Right cardiac atrium (tissue), 5 donors: ENCODE measurements at regions not wholly inside any gene's neighbourhood (a gene's known extent, or its start where the extent isn't known, plus 50 kb on each side); places are given as distances from the start of the nearest gene placed in this dataset.

Experiments used
- ATAC-seq, 2 donors: fragments of 200-7000 bp; cut with Tn5 transposase; one replicate each; pipeline versions ENCODE4 v1.8.0 to v1.9.1; 2020; ENCODE audit warnings: moderate library complexity in 2 of 2, mild to moderate bottlenecking in 1 of 2
- DNase-seq, 3 donors: peaks; one replicate each; pipeline ENCODE4 v3.0.0-alpha.2; 2020
- H3K27ac ChIP-seq: one replicate; pipeline ENCODE4 v1.5.1; 2013; ENCODE audit warnings: mild to moderate bottlenecking, low read length, control low read depth, moderate library complexity
- H3K27me3 ChIP-seq: one replicate; pipeline ENCODE4 v1.6.1; 2013; ENCODE audit not compliant: control insufficient read depth, insufficient read depth
- H3K4me1 ChIP-seq: one replicate; pipeline ENCODE4 v1.6.1; 2013; ENCODE audit warnings: low read length; ENCODE audit not compliant: control insufficient read depth, insufficient read depth
- H3K4me3 ChIP-seq: one replicate; pipeline ENCODE4 v1.5.1; 2013; ENCODE audit warnings: low read length, control low read depth
- H3K9me3 ChIP-seq: one replicate; pipeline ENCODE4 v1.6.1; 2013; ENCODE audit warnings: low read length; ENCODE audit not compliant: control insufficient read depth
- whole genome bisulfite sequencing: extraction: QIAGEN DNeasy Blood & Tissue Kit; methylation state at CpG from one replicate; pipeline ENCODE4 v1.1.7; 2013; 5-methylcytosine and 5-hydroxymethylcytosine counted together
- intact Hi-C, 4 donors: fragments of 100-400 bp; cut with DNase I; formaldehyde crosslinking; loops; one replicate each; pipeline versions ENCODE4 v1.11.0 to v1.14.0; 2022 to 2023
- donor health status: healthy with polysubstance abuse.
- donor health status: DM: no; HTN: yes; CAD: no.
- donor health status: DM: no; HTN: no; CAD: no.
- donor health status: DM: no; HTN: yes; CAD: no; lungs with severe emphysema.
- donor health status: DM: yes; HTN: yes; CAD: no.

GRCh38 chrX:142040906-142041305, 137.2 kb downstream of the MAGEC1 start:
- H3K4me1 ChIP-seq = no peaks in the 10 kb centered on the region
- WGBS = 89% methylated on average over 6 of the region's 6 CpGs

DNA sequence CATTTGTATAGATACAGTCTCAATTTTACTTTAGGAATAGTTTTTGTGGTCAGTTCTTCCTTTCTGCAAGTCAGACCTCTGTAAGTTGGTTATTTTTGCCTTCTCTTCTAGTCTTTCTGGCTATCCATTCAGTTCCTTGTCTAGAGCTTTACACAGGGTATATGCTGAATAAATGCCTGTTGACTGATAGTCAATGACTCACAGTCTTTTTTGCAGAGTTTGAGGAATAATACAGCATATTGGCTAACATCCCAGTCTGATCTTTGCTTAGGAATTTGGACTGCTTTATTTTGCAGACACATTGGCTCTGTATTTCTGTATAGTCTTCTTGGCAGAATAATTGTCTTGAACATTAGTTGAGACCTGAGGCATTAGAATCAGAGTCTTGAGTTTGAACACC, 132.4 kb downstream of the MAGEC1 start:
- Histone ChIP-seq H3K27me3 (no peaks in the 10 kb centered on the region), H3K4me1 (no peaks in the 10 kb centered on the region), H3K4me3 (no peak overlapping the region), H3K9me3 (no peaks in the 10 kb centered on the region), H3K27ac (no peak overlapping the region)
- no peak for ATAC-seq
- intact Hi-C loops = no loop called here
- DNase-seq = no peak

More at GRCh38 chrX:142040906-142041305, 137.2 kb downstream of the MAGEC1 start:
- intact Hi-C loops = no loop called here
- Histone ChIP-seq H3K27ac (no peak overlapping the region), H3K27me3 (no peaks in the 10 kb centered on the region), H3K4me3 (no peak overlapping the region), H3K9me3 (no peaks in the 10 kb centered on the region)
- ATAC-seq = no peak
- no peak for DNase-seq

DNA sequence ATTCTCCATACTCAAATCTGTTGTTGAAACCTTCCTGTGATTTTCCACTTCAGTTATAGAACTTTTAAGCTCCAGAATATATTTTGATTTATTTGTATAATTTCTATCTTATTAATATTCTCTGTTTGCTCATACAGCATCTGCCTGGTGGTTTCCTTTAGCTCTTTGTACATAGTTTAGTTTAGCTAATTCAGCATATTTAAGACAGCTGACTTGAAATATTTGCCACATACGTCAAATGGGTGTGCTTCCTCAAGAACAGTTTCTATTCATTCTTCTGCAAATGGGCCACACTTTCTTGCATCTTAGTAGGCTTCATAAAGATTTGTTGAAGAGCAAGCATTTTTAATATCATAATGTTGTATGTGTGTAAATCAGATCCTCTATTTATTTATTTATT, 101.8 kb downstream of the MAGEC1 start:
- H3K4me1 ChIP-seq = no peaks in the 10 kb centered on the region
- no peak overlapping the region for H3K27ac ChIP-seq
- intact Hi-C loops = no loop called here
- WGBS = 87% methylated on average over 1 of the region's 1 CpG
- ATAC-seq = no peak
- no peaks in the 10 kb centered on the region for H3K27me3 ChIP-seq
- H3K4me3 ChIP-seq = no peak overlapping the region
- H3K9me3 ChIP-seq = no peaks in the 10 kb centered on the region
- DNase-seq = no peak

GRCh38 chrX:142002471-142002870, 98.8 kb downstream of the MAGEC1 start:
- intact Hi-C loops = no loop called here
- WGBS = 77% methylated on average over 3 of the region's 3 CpGs
- Histone ChIP-seq H3K27ac (no peak overlapping the region), H3K4me3 (no peak overlapping the region), H3K27me3 (no peaks in the 10 kb centered on the region), H3K4me1 (no peaks in the 10 kb centered on the region), H3K9me3 (no peaks in the 10 kb centered on the region)
- DNase-seq (no peak), ATAC-seq (no peak)

GRCh38 chrX:142001934-142002333, 98.2 kb downstream of the MAGEC1 start:
- intact Hi-C loops = no loop called here
- DNase-seq (no peak), ATAC-seq (no peak)
- WGBS = 68% methylated on average over 1 of the region's 1 CpG
- no peaks in the 10 kb centered on the region for H3K4me1 ChIP-seq
- no peaks in the 10 kb centered on the region for H3K27me3 ChIP-seq
- no peak overlapping the region for H3K27ac ChIP-seq
- H3K9me3 ChIP-seq = no peaks in the 10 kb centered on the region
- H3K4me3 ChIP-seq = no peak overlapping the region

DNA sequence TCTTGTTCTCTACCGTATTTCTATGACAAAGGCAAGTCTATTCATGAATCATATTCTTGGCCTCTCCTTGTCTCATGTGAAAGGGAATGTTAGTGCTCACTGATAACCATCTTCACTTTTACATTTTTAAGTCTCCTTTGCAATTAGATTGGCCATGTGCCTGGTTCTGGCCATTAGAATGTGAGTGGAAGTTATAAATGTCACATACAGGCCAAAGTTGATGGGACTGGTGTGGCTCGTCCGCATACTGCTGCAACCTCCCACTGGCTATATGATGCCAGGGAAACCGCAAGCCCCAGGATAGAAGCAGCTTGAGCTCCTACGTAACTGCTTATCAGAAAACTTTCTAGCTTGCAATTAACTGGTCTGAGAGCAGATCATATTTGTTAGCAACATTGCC, 86.1 kb downstream of the MAGEC1 start:
- intact Hi-C loops = no loop called here
- WGBS = 27% methylated on average over 5 of the region's 5 CpGs
- Histone ChIP-seq H3K27ac (no peak overlapping the region), H3K9me3 (no peaks in the 10 kb centered on the region), H3K4me1 (no peaks in the 10 kb centered on the region), H3K4me3 (no peak overlapping the region), H3K27me3 (no peaks in the 10 kb centered on the region)
- DNase-seq (no peak), ATAC-seq (no peak)

DNA sequence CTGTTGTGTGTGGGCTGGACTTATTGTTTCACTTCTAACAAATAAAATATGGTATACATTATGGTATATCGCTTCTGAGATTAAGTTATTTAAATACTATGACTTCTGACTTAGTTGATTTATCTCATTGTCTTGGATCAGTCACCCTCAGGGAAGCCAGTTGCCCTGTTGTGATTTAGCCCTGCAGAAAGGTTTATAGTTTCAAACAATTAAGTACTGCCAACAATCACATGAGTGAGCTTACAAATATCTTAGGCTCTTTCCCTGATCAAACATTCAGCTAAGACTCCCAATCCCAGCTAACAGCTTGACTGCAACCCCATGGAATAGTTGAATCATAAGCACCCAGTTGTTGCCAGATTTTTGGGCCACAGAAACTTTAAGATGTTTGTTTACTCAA, 85.4 kb downstream of the MAGEC1 start:
- Histone ChIP-seq H3K27me3 (no peaks in the 10 kb centered on the region), H3K9me3 (no peaks in the 10 kb centered on the region), H3K27ac (no peak overlapping the region), H3K4me3 (no peak overlapping the region), H3K4me1 (no peaks in the 10 kb centered on the region)
- WGBS = 60% methylated on average over 1 of the region's 1 CpG
- intact Hi-C loops = no loop called here
- no peak for ATAC-seq
- DNase-seq = no peak

GRCh38 chrX:141982296-141982695, 78.6 kb downstream of the MAGEC1 start:
- Histone ChIP-seq H3K27me3 (no peaks in the 10 kb centered on the region), H3K4me1 (no peaks in the 10 kb centered on the region), H3K27ac (no peak overlapping the region), H3K9me3 (no peaks in the 10 kb centered on the region), H3K4me3 (no peak overlapping the region)
- ATAC-seq (no peak), DNase-seq (no peak)
- WGBS = 67% methylated on average over 3 of the region's 3 CpGs
- intact Hi-C loops = no loop called here

DNA sequence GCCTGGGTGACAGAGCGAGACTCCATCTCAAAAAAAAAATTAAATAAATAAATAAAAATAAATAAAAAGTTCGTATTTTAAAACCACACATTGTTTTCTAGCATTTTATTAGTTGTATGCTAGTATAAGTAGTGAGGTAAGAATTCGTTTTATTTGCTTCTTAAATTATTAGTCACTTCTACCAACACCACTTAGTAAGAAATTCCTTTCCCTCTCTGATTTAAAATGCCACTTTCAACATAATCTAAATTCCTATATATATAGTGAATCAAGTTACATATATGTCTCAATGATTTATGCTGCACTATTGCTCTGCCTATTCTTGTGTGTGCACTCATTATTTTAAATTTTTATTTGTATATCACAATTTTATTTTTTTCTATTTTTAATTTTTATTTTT, 72.1 kb downstream of the MAGEC1 start:
- H3K27ac ChIP-seq = no peak overlapping the region
- no peaks in the 10 kb centered on the region for H3K27me3 ChIP-seq
- no peaks in the 10 kb centered on the region for H3K9me3 ChIP-seq
- DNase-seq = no peak
- no peak overlapping the region for H3K4me3 ChIP-seq
- no peaks in the 10 kb centered on the region for H3K4me1 ChIP-seq
- 82% methylated on average over 3 of the region's 3 CpGs for WGBS
- no peak for ATAC-seq
- intact Hi-C loops = no loop called here

GRCh38 chrX:141969706-141970105, 66.0 kb downstream of the MAGEC1 start:
- Histone ChIP-seq H3K4me3 (no peak overlapping the region), H3K4me1 (no peaks in the 10 kb centered on the region), H3K9me3 (no peaks in the 10 kb centered on the region), H3K27ac (no peak overlapping the region), H3K27me3 (no peaks in the 10 kb centered on the region)
- intact Hi-C loops = no loop called here
- ATAC-seq (no peak), DNase-seq (no peak)

DNA sequence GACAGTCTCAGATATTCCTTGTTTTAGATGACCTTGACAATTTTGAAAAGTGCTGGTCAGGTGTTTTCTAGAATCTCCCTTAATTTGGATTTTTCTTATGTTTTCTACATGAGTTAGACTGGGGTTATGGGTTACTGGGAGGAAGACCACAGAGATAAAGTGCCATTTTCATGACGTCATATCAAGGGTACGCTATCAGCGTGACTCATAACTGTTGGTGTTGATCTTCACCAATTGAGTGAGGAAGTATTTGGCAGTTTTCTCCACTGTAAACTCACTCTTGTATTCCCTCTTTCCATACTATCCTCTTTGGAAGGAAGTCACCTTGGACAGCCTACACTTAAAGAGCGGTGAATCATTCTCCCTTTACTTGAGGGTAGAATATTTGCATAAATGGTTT, 56.9 kb downstream of the MAGEC1 start:
- no peak overlapping the region for H3K4me3 ChIP-seq
- no peaks in the 10 kb centered on the region for H3K9me3 ChIP-seq
- intact Hi-C loops = no loop called here
- H3K4me1 ChIP-seq = no peaks in the 10 kb centered on the region
- no peaks in the 10 kb centered on the region for H3K27me3 ChIP-seq
- WGBS = 83% methylated on average over 4 of the region's 4 CpGs
- no peak for DNase-seq
- ATAC-seq = no peak
- H3K27ac ChIP-seq = no peak overlapping the region
